ENCODE measurements at regions not wholly inside any gene's neighbourhood (a gene's known extent, or its start where the extent isn't known, plus 50 kb on each side); places are given as distances from the start of the nearest gene placed in this dataset.

GRCh38 chr7:155930527-155930926, 118.3 kb upstream of the SHH start:
- TF ChIP-seq POLR2AphosphoS5 (IDR thresholded peaks at IDR 0.05) (no peak), POLR2A (IDR thresholded peaks at IDR 0.05) (no peak), CTCF (IDR thresholded peaks at IDR 0.05) (no peak)

Data from upper lobe of left lung (tissue), 4 donors.